Aorta (tissue), 5 donors: ENCODE measurements at regions not wholly inside any gene's neighbourhood (a gene's known extent, or its start where the extent isn't known, plus 50 kb on each side); places are given as distances from the start of the nearest gene placed in this dataset.

ENCODE experiments used
- ATAC-seq: fragments of 200-7000 bp; cut with Tn5 transposase; one replicate; pipeline ENCODE4 v1.9.1; 2022; ENCODE audit warnings: moderate library complexity; ENCODE audit not compliant: low FRiP score
- DNase-seq, 2 donors: peaks; one replicate each; pipeline ENCODE4 v3.0.0-alpha.2; 2020
- H3K27ac ChIP-seq, 2 donors: one replicate each; pipeline ENCODE4 v1.5.1; 2013; ENCODE audit warnings: low read length in 2 of 2, mild to moderate bottlenecking in 2 of 2, moderate library complexity in 2 of 2, control low read depth in 1 of 2, inconsistent platforms in 1 of 2, low read depth in 1 of 2
- H3K27me3 ChIP-seq, 2 donors: one replicate each; pipeline ENCODE4 v1.6.1; 2013; ENCODE audit warnings: control low read depth in 1 of 2, low read length in 1 of 2, mild to moderate bottlenecking in 1 of 2, moderate library complexity in 1 of 2; ENCODE audit not compliant: insufficient read depth in 2 of 2, control insufficient read depth in 1 of 2
- H3K36me3 ChIP-seq, 2 donors: one replicate each; pipeline ENCODE4 v1.6.1; 2013; ENCODE audit warnings: control low read depth in 1 of 2, low read length in 1 of 2, mild to moderate bottlenecking in 1 of 2; ENCODE audit not compliant: insufficient read depth in 2 of 2, control insufficient read depth in 1 of 2
- H3K4me1 ChIP-seq, 2 donors: one replicate each; pipeline ENCODE4 v1.6.1; 2013; ENCODE audit warnings: low read length in 2 of 2, control low read depth in 1 of 2, mild to moderate bottlenecking in 1 of 2, moderate library complexity in 1 of 2; ENCODE audit not compliant: insufficient read depth in 2 of 2, control insufficient read depth in 1 of 2
- H3K4me3 ChIP-seq, 2 donors: one replicate each; pipeline ENCODE4 v1.5.1; 2013; ENCODE audit warnings: low read length in 2 of 2, control low read depth in 1 of 2, mild to moderate bottlenecking in 1 of 2
- H3K9me3 ChIP-seq: one replicate; pipeline ENCODE4 v1.6.1; 2013; ENCODE audit warnings: mild to moderate bottlenecking, low read length; ENCODE audit not compliant: control insufficient read depth
- WGBS, 2 donors: extraction: QIAGEN DNeasy Blood & Tissue Kit; methylation state at CpG; one replicate each; pipeline ENCODE4 v1.1.7; 2013; 5-methylcytosine and 5-hydroxymethylcytosine counted together
- intact Hi-C, 2 donors: fragments of 100-400 bp; cut with DNase I; formaldehyde crosslinking; loops; one replicate each; pipeline versions ENCODE4 v1.14.2 to v1.15.0; 2022
- donor health status: healthy with polysubstance abuse.
- donor health status: Bipolar disorder and iron deficiency.
- donor health status: DM: no; HTN: no; CAD: no.
- donor health status: DM: no; HTN: no; CAD: no.
- donor health status: DM: yes; HTN: yes; CAD: no.

DNA sequence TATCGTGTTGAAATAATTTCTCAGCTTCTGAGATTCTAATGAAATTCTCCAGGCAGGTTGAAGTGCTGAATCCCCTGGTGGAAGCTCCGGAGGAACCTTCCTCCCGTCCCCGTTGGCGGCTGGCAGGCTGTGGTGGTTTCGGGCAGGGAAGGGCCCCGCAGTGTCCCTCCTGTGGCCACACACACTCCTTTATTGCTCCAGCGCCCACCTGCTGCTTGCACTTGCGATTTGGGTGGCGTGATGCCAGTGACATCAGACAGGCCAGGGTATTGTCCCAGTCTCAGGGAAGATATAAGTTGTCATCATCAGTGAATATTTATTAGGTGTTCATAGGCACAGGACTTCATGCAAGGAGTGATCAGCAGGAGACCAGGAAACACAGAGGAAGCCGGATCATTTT is 530.4 kb downstream of the QKI start:
- no peaks in the 10 kb centered on the region for H3K9me3 ChIP-seq
- no peaks in the 10 kb centered on the region for H3K4me1 ChIP-seq
- no peak for DNase-seq
- H3K27ac ChIP-seq = no peak overlapping the region
- ATAC-seq = no peak
- H3K36me3 ChIP-seq = no peaks in the 10 kb centered on the region
- H3K27me3 ChIP-seq = no peaks in the 10 kb centered on the region
- H3K4me3 ChIP-seq = no peak overlapping the region
- intact Hi-C loops = no loop called here
- 73 to 80% methylated on average over 11 of the region's 11 CpGs for WGBS, 2 donors

DNA sequence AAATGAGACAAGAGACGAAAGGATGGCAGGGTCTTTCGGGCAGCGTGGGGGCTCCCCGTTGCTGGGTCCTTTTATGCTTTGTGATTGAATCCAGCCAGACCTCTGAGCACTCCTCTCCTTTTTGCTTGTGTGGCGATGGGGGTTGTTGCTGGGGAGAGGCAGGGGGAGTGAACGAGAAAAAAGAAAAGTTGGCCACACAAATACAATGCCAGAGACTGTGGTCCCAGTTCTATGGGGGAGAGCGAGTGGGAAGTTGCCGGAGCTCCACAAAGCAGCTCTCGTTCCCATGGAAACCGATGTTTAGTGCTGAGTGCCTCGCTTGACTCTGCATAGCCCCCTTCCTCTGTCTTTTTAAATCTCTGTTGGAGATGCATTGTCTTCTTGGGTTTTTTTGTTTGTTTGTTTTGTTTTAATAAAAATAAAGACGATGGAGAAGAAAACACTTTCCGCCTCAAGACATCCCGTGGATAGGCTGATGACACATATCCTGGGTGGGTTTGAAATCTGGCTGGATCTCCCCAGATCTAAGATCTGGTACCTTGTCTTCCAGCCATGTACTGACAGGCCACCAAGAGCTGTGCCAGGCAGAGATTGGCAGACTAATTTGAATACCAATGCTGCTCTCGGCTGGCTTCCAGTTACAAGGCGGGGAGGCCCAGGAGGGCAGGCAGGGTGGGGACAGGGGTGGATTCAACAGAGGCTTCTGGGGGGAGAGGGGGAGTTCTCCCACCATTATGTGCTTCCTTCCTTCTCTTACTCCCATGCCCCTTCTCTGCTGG is 529.3 kb downstream of the QKI start:
- H3K4me1 ChIP-seq = no peaks in the 10 kb centered on the region
- DNase-seq (no peak), ATAC-seq (no peak)
- intact Hi-C loops = no loop called here
- no peaks in the 10 kb centered on the region for H3K36me3 ChIP-seq
- no peak overlapping the region for H3K4me3 ChIP-seq
- no peaks in the 10 kb centered on the region for H3K9me3 ChIP-seq
- 3 to 5% methylated on average over 15 to 16 of the region's 16 CpGs for WGBS, 2 donors
- no peak overlapping the region for H3K27ac ChIP-seq
- no peaks in the 10 kb centered on the region for H3K27me3 ChIP-seq

DNA sequence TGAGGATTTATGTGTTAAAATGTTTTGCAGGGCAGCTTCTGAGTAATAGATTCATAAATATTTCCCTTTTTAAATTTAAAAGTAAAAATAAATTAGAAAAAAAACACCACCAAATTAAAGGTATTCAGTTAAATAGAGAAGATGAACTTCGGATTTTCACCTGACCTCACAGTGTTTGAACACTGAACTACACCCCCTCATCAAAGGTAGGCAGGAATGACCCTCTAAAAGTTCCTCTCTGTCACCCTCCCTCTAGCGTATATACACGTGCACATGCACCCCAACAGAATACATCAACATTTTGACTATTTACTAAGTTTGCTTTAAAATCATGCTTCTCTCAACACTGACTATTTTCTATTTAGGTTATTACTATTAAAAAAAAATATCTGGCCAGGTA is 528.3 kb downstream of the QKI start:
- no peak overlapping the region for H3K4me3 ChIP-seq
- no peaks in the 10 kb centered on the region for H3K9me3 ChIP-seq
- no peaks in the 10 kb centered on the region for H3K27me3 ChIP-seq
- intact Hi-C loops = no loop called here
- no peaks in the 10 kb centered on the region for H3K4me1 ChIP-seq
- H3K27ac ChIP-seq = no peak overlapping the region
- 59 to 63% methylated on average over 3 of the region's 3 CpGs for WGBS, 2 donors
- ATAC-seq (no peak), DNase-seq (no peak)
- no peaks in the 10 kb centered on the region for H3K36me3 ChIP-seq

DNA sequence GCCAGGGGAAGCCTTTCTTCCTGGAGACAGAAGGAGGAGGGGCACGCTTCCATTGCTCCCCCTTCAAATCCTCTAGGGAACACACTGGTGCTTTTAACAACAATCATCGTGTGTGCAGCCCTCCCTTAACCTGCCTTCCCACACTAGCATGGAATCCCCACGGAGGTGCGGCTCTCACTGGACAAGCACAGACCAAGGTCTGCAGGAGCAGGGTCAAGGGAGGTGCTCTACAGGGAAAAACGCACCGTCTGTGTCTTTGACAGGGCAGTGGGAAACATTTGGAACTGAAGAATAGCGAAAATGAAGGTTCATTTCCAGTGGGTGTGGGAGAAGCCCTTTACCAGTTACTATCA is 527.1 kb downstream of the QKI start:
- WGBS, 2 donors = 34 to 36% methylated on average over 7 of the region's 7 CpGs
- Histone ChIP-seq H3K27ac (no peak overlapping the region), H3K27me3 (no peaks in the 10 kb centered on the region), H3K36me3 (no peaks in the 10 kb centered on the region), H3K9me3 (no peaks in the 10 kb centered on the region), H3K4me1 (no peaks in the 10 kb centered on the region), H3K4me3 (no peak overlapping the region)
- DNase-seq (no peak), ATAC-seq (no peak)
- intact Hi-C loops = no loop called here

GRCh38 chr6:163940705-163941623 is 526.4 kb downstream of the QKI start:
- ATAC-seq (peak; percentile 63), DNase-seq (no peak)
- no peaks in the 10 kb centered on the region for H3K4me1 ChIP-seq
- H3K9me3 ChIP-seq = no peaks in the 10 kb centered on the region
- no peaks in the 10 kb centered on the region for H3K36me3 ChIP-seq
- WGBS, 2 donors = 64% methylated on average over 10 of the region's 10 CpGs
- no peaks in the 10 kb centered on the region for H3K27me3 ChIP-seq
- no peak overlapping the region for H3K4me3 ChIP-seq
- intact Hi-C loops = no loop called here
- no peak overlapping the region for H3K27ac ChIP-seq

DNA sequence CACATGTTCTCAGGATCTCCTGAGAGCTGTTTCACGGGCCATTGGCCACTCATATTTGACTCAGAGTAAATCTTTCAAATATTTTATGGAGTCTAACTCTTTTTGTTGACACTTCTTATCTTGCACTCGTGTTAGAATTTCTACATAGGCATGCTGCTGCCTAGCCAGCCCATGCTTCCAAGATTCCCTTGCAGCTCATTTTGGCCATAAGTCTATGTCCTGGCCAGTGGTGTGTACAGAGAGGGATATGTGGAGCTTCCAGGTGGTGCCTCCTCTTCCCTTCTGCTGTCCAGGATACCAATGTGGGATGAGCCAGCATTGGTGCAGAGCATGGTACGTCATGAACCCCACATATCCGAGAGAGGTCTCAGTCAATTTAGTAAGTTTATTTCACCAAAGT is 522.6 kb downstream of the QKI start:
- Histone ChIP-seq H3K27ac (no peak overlapping the region), H3K9me3 (no peaks in the 10 kb centered on the region), H3K27me3 (peaks cover 0 to 2% of the 10 kb centered on the region in 2 donors), H3K4me1 (no peaks in the 10 kb centered on the region), H3K36me3 (no peaks in the 10 kb centered on the region), H3K4me3 (no peak overlapping the region)
- 55 to 57% methylated on average over 4 of the region's 4 CpGs for WGBS, 2 donors
- ATAC-seq = no peak
- DNase-seq = no peak
- intact Hi-C loops = no loop called here

DNA sequence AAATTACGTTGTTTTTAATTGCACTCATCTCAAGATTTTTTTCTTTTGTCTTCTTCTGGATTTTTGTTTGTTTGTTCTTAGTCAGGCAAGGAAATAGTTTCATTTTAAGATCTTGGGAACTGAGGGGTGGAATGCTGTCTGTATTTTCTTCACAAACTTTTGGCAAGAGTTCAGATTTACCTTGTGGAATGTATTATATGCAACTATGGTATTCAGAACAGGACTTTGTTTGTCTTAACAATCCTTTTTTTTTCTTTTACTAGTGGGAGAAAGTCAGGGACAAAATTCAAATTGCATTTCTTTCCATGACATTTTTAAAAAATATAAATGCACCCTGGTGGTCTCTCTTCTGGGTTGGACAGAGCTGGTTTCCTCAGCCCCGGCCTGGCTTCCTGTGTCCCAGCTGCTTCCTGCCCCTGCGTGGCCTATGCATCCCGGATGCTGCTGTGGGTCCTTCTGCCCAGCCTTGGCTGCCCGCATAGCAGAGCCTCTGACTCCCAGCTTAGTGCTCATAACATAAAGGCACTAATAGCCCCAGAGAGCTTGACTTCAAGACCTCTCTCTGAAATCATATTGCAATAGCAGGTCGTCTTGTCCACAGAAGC is 520.7 kb downstream of the QKI start:
- Histone ChIP-seq H3K4me3 (no peak overlapping the region), H3K9me3 (no peaks in the 10 kb centered on the region), H3K4me1 (no peaks in the 10 kb centered on the region), H3K36me3 (no peaks in the 10 kb centered on the region), H3K27ac (no peak overlapping the region), H3K27me3 (peaks cover 0 to 2% of the 10 kb centered on the region in 2 donors)
- DNase-seq (no peak), ATAC-seq (no peak)
- 64% methylated on average over 6 of the region's 6 CpGs for WGBS, 2 donors
- intact Hi-C loops = no loop called here

DNA sequence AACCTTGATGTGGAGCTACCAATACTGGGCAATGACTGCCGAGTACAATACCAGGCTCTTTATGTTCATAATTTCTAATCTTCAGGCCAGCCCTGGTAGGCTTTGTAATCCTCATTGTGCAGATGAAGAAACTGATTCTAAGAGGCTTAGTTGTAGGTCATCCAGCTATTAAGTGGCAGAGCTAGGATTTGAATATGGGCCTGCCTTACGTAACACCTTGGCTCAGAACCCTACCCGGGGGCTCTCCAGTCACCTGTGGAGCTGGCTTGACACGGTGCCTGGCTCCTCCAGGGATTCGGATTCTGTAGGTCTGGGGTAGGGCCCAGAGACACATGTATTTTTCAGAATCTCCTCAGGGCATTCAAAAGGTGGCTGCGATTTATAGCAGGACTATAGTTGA is 515.5 kb downstream of the QKI start:
- DNase-seq = no peak
- 77 to 89% methylated on average over 6 of the region's 6 CpGs for WGBS, 2 donors
- Histone ChIP-seq H3K36me3 (no peaks in the 10 kb centered on the region), H3K27me3 (peaks cover 0 to 2% of the 10 kb centered on the region in 2 donors), H3K4me1 (no peaks in the 10 kb centered on the region), H3K27ac (no peak overlapping the region), H3K9me3 (no peaks in the 10 kb centered on the region), H3K4me3 (no peak overlapping the region)
- intact Hi-C loops = no loop called here
- no peak for ATAC-seq
